GM12865 (cell line): ENCODE measurements at regions not wholly inside any gene's neighbourhood (a gene's known extent, or its start where the extent isn't known, plus 50 kb on each side); places are given as distances from the start of the nearest gene placed in this dataset.

Experiments used
- DNase-seq: peaks from one replicate; pipeline ENCODE4 v3.0.0; 2010; ENCODE audit warnings: low read depth
- H3K4me3 ChIP-seq: 2 replicates; pipeline ENCODE4 v1.5.1; 2011; ENCODE audit warnings: mild to moderate bottlenecking, low read depth, low read length, control low read depth
- CTCF ChIP-seq: IDR thresholded peaks from 2 replicates; pipeline ENCODE4 v1.5.1; 2011; ENCODE audit warnings: low read length, control low read depth, low read depth, inconsistent platforms; ENCODE audit not compliant: insufficient read depth; ENCODE audit errors: missing control alignments

- no peak overlapping the region for H3K4me3 ChIP-seq
- no peak for DNase-seq
- TF ChIP-seq CTCF = no peak
Measured at GRCh38 chr3:56986347-56986746, 74.1 kb upstream of the SPATA12 start.

DNA sequence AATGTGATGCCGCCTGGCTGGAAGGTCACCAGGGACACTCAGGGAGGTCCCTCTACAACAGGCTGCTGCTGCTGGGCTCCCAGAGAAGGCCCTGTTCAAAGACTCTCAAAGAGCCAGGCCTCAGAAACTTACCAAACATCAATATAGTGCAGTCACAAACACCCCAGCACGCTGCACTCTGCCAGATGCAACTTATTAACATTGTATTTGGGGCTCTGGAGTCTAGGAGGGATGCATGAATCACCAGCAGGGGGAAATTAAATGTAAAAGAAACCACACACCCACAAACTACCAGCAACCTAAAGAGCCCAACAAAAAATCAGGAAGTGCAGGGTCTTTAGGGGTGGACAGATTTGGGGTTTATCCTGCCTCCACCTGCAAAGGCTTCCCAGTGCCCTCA is 74.6 kb upstream of the SPATA12 start:
- H3K4me3 ChIP-seq = no peak overlapping the region
- DNase-seq = no peak
- TF ChIP-seq CTCF = no peak

DNA sequence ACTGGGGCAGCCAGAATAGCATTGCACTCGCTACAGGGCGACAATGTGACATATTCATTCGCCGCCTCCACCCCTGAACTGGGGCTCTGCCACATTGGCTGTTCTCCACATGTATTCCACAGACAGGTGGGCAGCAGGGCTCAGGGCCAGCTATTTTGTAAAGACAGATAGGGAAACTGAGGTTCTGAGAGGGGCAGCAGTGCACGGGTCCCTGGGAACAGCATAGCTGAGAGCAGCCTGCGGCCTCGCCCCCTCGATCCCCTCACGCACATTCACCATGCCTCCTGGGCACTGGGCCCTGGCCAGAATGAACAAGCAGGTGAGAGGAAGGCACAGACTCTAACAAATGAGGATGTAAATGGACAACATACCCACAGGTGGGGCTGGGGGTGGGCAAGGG is 75.0 kb upstream of the SPATA12 start:
- H3K4me3 ChIP-seq = no peak overlapping the region
- TF ChIP-seq CTCF = no peak
- DNase-seq = no peak

- no peak for TF ChIP-seq CTCF
- no peak overlapping the region for H3K4me3 ChIP-seq
- no peak for DNase-seq
Measured at GRCh38 chr3:56983427-56983826, 77.0 kb upstream of the SPATA12 start.

- DNase-seq = no peak
- no peak for TF ChIP-seq CTCF
- no peak overlapping the region for H3K4me3 ChIP-seq
Measured at GRCh38 chr3:56981445-56982230, 78.8 kb upstream of the SPATA12 start.

DNA sequence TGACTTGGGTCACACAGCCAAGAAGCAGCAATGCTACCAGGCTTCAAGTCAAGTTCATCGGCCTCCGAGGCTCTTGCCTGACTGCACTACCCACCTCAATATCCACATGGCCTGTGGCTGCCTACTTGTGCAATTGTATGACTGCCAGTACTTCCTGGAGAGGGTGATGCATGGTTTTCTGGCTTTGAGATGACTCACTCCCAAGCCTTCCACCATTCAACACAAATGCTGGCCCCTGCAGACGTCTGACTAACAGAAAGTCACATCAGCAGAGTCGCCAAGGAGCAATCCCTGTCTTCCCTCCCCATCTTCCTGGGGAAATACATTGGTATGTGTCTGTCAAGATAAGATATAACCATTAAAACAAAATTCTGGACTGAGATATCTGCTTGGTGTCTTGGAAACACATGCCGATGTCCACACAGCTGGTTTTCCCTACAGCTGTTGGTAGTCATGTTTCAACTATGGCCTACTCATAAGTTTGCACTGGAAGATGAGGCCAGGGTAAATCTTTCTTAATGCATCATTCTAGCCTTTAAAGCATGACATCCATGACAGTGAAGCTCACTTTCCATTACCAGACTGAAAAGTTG is 79.6 kb upstream of the SPATA12 start:
- no peak overlapping the region for H3K4me3 ChIP-seq
- no peak for TF ChIP-seq CTCF

More for the DNA sequence above, 79.6 kb upstream of the SPATA12 start:
- DNase-seq = no peak
